Hippocampal formation (tissue), 2 donors: ENCODE measurements at regions not wholly inside any gene's neighbourhood (a gene's known extent, or its start where the extent isn't known, plus 50 kb on each side); places are given as distances from the start of the nearest gene placed in this dataset.

Source experiments
- DNase-seq, 2 donors: peaks; one replicate each; lab custom pipeline; 2025; lab: John Stamatoyannopoulos, UW

DNA sequence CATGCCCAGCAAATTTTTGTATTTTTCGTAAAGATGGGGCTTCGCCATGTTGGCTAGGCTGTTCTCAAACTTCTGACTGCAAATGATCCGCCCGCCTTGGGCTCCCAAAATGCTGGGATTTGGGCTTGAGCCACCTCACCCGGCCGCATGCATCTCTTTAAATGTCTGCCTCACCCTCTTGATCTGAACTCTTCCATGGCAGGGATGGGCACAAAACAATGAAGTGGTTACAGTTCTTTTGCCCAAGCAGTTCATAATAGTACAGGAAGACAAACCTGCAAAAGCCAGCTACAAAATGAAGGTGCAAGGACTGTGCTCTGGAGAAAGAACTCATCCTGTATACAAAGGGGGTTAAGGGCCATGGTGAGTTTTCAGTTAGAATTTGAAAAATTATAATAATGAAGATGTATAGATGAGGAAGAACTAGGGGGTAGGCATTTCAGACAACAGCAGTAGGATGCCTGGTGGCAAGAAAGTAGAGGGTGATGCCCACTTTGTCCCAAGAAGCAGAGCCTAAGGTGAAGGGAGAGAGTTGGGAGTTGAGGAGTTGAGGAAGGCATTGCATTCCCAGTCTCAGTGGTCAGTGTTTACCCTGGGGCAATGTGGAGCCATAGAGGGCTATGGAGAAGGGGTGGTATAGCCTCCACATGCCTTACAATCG is 160.8 kb upstream of the MYCN start:
- DNase-seq: no peak

- DNase-seq: no peak
These were observed 160.1 kb upstream of the MYCN start for GRCh38 chr2:15780234-15780633.

- no peak for DNase-seq
These were observed 159.3 kb upstream of the MYCN start for GRCh38 chr2:15780912-15781574.

DNA sequence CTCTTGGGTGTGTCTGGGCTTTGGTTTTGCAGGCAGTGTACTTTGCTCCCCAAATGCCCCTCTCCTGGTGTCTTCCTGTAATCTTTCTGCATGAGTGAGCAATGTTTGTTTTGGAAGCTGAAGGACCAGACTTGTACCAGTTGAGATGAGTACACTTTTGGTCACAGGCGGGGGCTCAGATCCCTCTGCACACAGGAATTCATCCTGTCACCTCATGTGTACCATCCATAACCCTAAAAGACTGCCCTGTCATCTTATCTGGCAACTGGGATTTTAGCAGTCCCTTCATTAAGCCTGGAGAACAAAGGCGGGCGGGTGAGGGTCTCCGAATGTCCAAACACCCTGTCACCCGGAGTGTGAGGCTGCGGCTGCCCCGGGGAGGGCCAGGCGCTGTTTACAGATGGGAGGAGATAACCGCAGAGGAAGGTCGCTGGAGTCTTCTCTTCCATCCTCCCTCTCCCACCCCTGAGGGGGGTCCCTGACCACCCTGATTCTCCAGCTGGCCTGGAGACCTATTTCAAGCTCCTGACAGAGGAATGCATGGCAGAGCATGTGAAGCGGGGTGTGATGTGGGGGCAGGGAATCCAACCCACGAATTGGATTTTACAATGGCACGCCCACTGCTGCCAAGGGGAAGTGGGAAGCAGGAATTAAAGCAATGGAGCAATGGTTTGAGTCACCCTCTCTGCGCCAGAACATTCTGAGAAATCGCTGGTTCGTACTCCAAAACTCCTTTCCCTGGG is 158.2 kb upstream of the MYCN start:
- DNase-seq: no peak

DNA sequence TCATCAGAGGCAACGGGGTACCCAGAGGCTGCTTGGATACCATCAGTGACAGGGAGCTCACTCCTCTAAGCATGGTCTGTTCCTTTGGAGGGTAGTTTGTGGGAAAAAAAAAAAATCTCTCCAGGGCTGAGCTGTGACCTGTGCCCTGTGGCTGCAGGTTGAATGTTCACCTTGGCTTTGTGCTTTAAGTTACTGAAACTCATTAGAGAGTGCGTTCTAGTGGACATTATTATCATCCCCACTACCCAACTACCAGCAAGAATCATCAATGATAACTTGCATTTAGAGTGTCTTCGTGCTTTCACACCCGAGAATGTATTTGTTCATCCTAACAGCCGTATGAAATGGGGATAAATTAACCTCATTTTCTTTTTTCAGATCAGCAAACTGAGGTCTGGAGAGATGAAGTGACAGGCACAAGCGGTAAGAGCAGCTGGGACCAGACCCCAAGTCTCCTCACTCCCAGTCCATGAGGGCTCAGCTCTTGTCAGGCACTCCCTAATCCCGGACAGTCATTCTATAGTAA is 157.5 kb upstream of the MYCN start:
- DNase-seq: no peak

- DNase-seq: no peak
These were observed 156.9 kb upstream of the MYCN start for GRCh38 chr2:15783489-15783888.

GRCh38 chr2:15784106-15784885 is 156.1 kb upstream of the MYCN start:
- no peak for DNase-seq

DNA sequence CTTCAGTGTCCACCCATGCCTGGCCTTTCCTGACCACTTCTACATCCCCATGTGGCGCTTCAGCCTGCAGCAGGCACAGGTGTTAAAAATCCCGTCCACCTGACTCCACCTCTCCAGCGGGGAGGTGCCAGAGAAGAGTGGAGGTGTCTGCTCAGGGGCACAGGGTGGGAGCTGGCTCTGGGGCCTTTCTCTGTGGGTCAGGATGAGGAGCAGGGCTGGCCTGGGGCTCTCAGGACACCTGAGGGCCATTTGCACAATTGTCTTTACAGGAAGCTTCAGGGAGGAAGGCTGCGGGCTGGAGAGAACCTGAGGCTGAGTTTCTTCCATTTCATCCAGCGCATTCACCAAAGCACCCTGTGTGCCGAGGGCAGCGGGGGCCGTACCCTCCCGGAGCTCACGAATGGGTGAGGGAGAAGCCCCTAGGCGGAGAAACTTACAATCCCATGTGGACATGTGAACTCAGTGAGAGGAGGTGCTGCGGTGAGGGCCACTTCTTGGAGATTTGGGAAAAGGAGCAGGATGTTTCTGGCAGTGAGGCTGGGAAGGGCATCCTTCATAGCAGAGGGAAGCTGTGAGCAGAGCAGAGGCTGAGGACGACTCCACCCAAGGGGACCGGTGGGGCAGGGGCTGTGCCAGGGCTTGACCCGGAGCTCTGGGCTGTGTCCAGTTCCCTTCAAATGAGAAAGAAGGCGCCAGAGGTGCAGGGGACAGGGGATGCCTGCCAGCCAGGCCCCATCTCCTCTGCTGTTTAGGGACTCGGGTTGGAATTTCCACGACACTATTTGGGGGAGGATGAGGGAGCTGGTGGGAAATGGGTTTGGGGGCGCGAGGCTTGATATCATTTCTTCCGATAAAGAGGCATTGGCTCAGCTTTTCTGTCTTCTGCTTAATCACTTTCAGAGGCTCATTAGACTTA is 155.2 kb upstream of the MYCN start:
- DNase-seq: no peak

DNA sequence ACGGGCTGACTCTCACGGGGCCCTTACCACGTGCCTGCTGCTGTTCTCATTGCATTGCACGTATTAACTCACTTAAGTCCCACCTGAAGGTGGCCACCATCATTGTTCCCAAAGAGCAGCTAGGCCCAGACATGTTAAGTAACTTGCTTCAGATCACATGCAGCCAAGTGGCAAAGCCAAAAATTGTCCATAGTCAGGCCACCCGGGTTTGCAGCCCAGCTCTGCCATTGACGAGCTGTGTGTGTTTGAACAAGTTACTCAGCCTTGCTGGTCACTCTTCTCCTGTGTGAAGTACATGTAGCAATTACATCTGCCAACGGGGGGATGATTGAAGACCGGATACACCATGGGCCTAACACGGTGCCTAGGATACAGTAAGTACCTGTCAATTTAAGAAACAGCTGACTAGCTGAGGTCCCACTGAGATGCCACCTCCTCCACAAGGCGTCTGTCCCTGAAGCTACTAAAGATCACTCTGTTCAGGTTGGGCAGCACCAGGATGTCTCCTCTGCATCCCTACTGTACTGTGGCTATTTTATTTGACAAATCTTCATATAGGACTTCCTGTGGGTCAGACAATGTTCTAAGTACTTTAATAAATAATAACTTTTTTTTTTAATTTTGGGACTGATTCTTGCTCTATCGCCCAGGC is 154.2 kb upstream of the MYCN start:
- DNase-seq: no peak

DNA sequence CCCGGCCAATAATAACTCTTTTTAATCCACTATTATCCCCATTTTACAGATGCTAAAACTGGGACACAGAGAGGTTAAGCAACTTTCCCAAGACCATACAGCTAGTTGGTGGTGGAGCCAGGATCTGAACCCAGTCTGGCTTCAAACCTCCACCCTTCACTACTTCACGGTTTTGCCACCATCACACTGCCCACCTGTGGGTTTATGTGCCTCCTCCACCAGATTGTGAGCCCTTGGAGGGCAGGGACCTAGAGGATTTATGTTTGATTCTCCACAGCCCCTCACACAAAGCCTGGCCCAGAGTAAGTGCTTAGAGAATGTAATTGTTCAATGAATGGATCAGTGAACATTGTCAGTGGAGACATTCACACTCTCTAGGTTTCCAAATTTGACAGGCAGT is 153.4 kb upstream of the MYCN start:
- no peak for DNase-seq

DNA sequence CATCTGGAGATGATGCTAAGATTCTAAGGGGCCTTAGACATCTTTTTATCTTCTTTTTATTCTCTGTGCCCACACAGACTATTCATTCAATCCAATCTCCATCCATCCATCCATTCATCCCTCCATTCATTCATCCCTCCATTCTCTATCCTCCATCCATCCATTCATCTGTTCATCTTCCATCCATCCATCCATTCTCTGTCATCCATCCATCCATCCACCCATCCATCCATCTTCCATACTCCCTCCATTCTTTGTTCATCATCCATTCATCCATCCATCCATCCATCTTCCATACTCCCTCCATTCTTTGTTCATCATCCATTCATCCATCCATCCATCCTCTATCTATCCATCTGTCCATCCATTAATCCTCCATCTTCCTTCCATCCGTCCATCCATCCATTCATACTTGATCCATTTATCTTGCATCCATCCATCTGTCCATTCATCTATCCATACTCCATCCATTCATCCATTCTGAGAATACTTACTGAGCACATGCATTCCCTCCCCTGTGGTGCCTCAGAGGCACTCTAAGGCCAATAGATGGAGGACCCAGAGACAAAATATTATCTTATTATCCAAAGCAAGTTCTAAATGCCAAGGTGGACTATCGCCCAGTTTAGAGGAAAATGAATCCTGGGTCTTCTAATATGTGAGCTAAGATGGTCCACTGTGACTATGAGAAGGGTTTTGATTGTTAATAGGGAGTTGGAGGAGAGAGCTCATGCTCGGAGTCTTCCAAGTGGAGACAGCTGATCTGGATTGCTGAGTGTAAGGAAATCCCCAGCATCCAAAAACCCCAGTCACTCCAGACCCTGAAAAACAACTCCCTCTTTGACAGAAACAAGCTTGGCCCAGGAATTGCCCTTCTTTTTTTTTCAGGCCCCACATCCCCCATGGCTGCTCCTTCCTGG is 152.6 kb upstream of the MYCN start:
- DNase-seq: no peak

- no peak for DNase-seq
These were observed 151.9 kb upstream of the MYCN start for GRCh38 chr2:15788455-15788829.

- DNase-seq: no peak
These were observed 151.5 kb upstream of the MYCN start for GRCh38 chr2:15788830-15789229.

- no peak for DNase-seq
These were observed 150.8 kb upstream of the MYCN start for GRCh38 chr2:15789381-15790062.

- no peak for DNase-seq
These were observed 150.0 kb upstream of the MYCN start for GRCh38 chr2:15790326-15790725.

DNA sequence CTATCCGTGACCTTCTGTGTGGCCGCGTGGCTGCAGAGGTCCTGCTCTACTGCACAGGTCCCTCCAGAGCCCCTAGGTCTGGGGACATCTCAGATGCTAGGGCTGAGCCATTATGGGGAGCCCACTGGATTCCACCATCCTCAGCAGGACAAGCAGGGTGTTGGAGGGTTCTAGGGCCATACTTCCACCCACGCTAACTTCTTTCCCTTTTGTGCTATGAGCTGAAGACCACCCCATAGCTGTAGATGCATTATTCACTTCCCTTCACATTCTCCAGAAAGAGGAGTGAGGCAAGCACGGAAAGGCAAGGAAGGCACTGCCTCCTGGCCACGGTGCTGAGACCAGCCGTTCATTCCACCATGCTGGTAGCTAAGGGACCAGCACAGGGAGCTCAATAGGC is 149.5 kb upstream of the MYCN start:
- no peak for DNase-seq

DNA sequence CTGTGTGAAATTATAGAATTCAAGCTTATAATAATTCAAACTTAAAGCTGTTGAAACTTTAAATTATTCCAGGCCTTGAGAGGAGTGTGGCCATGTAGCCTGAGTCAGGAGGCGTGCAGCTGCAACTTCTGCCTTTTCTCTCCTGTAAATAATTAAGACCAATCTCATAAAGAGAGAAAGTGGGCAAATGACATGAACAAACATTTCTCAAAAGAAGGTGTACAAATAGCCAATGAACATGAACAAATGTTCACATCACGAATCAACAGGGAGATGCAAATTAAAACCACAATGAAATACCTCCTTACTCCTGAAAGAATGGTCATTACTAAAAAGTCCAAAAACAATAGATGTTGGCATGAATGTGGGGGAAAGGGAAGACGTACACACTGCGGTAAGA is 149.1 kb upstream of the MYCN start:
- no peak for DNase-seq

- DNase-seq: no peak
These were observed 148.0 kb upstream of the MYCN start for GRCh38 chr2:15792331-15792730.
